HFF-Myc (cell line): ENCODE measurements at regions not wholly inside any gene's neighbourhood (a gene's known extent, or its start where the extent isn't known, plus 50 kb on each side); places are given as distances from the start of the nearest gene placed in this dataset.

Experiments
- DNase-seq: peaks from one replicate; pipeline ENCODE4 v3.0.0-alpha.2; 2011; ENCODE audit warnings: low read depth; ENCODE audit errors: extremely low read depth
- H3K4me3 ChIP-seq: replicated peaks from 2 replicates; pipeline ENCODE4 v1.5.1; 2011; ENCODE audit warnings: low read depth, mild to moderate bottlenecking, control low read depth, low read length
- TF ChIP-seq, protein P1 (sequence below): IDR thresholded peaks from 2 replicates; pipeline ENCODE4 v1.5.1; 2012; ENCODE audit warnings: mild to moderate bottlenecking, low read depth, low read length, control low read depth; ENCODE audit errors: missing control alignments

DNA sequence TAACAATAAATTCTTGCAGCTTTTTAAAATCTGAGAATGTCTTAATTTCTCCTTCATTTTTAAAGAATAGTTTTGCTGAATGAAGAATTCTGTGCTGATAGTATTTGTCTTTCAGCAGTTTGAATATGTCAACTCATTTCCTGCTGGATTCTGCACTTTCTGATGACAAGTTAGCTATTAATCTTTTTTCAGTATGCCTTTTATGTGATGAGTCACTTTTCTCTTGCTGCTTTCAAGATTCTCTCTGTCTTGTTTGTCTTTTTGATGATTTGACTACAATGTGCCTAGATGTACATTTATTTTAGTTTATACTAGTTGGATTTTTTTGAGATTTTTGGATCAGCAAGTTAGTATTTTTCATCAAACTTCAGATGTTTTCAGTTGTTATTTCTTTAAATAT, 87.9 kb upstream of the AVPR1A start:
- TF ChIP-seq, protein P1, sequence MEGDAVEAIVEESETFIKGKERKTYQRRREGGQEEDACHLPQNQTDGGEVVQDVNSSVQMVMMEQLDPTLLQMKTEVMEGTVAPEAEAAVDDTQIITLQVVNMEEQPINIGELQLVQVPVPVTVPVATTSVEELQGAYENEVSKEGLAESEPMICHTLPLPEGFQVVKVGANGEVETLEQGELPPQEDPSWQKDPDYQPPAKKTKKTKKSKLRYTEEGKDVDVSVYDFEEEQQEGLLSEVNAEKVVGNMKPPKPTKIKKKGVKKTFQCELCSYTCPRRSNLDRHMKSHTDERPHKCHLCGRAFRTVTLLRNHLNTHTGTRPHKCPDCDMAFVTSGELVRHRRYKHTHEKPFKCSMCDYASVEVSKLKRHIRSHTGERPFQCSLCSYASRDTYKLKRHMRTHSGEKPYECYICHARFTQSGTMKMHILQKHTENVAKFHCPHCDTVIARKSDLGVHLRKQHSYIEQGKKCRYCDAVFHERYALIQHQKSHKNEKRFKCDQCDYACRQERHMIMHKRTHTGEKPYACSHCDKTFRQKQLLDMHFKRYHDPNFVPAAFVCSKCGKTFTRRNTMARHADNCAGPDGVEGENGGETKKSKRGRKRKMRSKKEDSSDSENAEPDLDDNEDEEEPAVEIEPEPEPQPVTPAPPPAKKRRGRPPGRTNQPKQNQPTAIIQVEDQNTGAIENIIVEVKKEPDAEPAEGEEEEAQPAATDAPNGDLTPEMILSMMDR: no peak
- H3K4me3 ChIP-seq: no peak overlapping the region
- no peak for DNase-seq

GRCh38 chr12:63232896-63233295, 81.9 kb upstream of the AVPR1A start:
- H3K4me3 ChIP-seq: no peak overlapping the region
- TF ChIP-seq, protein P1: no peak

GRCh38 chr12:63228853-63229252, 77.9 kb upstream of the AVPR1A start:
- H3K4me3 ChIP-seq: no peak overlapping the region
- TF ChIP-seq, protein P1: no peak
- no peak for DNase-seq

More at GRCh38 chr12:63232896-63233295, 81.9 kb upstream of the AVPR1A start:
- DNase-seq: no peak

- no peak overlapping the region for H3K4me3 ChIP-seq
- TF ChIP-seq, protein P1: no peak
- no peak for DNase-seq
Measured at GRCh38 chr12:63226792-63227463, 75.9 kb upstream of the AVPR1A start.

GRCh38 chr12:63224396-63224795, 73.4 kb upstream of the AVPR1A start:
- DNase-seq: no peak
- TF ChIP-seq, protein P1: no peak
- H3K4me3 ChIP-seq: no peak overlapping the region

- TF ChIP-seq, protein P1: no peak
- H3K4me3 ChIP-seq: no peak overlapping the region
- no peak for DNase-seq
Measured at GRCh38 chr12:63223128-63223527, 72.1 kb upstream of the AVPR1A start.

GRCh38 chr12:63222582-63222981, 71.6 kb upstream of the AVPR1A start:
- DNase-seq: no peak
- TF ChIP-seq, protein P1: no peak
- H3K4me3 ChIP-seq: no peak overlapping the region
